SKM-1 (cell line): ENCODE measurements at regions not wholly inside any gene's neighbourhood (a gene's known extent, or its start where the extent isn't known, plus 50 kb on each side); places are given as distances from the start of the nearest gene placed in this dataset.

Experiments used
- DNase-seq: peaks from one replicate; lab custom pipeline; 2025; ENCODE audit not compliant: unreplicated experiment; lab: John Stamatoyannopoulos, UW

DNA sequence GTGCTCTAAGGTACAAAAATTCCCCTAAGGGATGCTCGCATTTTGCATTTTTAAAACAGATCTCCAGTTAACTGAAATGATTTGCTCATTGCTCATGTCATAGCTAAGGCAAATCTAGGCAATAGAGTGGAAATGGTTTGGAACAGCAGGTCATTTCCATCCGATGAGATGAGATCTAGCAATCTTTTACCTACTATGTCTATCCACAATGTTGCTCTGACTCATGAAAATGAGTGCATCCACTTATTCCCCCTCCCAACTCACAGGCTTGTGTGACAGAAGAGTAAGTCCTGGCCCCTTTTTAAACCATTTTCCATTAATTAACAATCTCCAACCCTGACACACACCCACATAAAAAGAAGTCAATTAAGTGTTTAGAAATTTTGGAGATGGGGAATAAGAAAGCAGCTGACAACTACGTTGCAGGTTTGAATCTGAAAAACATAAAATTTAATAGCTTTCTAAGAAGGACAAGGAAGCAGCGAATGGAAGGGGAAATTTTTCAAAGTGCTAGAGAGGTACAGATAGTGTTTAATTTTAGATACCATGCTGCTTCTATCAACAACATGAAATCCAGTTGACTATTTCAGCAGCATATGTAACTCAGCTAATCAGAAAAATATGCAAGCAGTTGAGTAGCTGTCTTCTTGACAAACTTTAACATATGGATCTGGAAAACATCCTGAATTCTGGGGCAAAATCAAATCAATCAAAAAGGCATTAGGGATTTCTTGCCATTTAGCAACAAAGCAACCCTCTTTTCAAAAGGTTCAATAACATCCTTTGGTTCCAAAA is 112.0 kb downstream of the TMCO5A start:
- no peak for DNase-seq

DNA sequence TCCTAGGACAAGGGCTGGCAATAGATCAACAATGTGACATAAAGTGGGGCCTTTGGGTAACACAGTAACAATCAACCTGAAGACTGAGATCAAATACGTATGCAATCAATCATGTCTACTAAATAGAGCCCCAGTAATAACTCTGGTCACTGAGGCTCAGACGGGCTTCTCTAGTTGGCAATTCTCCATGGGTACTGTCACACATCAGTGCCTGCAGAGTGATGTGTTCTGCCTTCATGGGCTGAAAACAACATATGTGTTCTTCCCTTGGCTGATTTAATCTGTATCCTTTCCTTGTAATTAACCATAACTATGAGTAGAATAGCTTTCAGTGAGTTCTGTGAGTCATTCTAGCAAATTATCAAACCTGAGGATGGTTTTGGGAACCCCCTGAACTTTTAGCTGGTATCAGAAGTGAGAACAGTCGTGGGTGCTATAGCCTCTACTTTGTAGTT is 113.6 kb downstream of the TMCO5A start:
- no peak for DNase-seq

DNA sequence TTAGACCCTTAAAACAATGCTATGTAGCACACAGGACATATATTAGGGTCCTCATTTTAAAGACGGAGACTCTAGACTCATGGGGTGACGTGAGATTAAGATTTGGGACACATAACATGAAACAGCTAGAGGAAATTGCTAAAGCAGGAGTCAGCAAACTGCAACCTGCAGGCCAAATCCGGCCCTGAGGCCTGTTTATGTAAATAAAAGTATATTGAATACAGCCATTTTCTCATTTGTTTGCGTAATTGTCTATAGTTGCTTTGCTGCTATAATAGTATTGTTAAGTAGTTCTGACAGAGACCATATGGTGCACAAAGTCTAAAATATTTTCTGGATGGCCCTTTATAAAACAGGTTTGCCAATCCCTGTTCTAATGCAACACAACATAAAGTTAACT is 115.5 kb downstream of the TMCO5A start:
- DNase-seq: no peak

DNA sequence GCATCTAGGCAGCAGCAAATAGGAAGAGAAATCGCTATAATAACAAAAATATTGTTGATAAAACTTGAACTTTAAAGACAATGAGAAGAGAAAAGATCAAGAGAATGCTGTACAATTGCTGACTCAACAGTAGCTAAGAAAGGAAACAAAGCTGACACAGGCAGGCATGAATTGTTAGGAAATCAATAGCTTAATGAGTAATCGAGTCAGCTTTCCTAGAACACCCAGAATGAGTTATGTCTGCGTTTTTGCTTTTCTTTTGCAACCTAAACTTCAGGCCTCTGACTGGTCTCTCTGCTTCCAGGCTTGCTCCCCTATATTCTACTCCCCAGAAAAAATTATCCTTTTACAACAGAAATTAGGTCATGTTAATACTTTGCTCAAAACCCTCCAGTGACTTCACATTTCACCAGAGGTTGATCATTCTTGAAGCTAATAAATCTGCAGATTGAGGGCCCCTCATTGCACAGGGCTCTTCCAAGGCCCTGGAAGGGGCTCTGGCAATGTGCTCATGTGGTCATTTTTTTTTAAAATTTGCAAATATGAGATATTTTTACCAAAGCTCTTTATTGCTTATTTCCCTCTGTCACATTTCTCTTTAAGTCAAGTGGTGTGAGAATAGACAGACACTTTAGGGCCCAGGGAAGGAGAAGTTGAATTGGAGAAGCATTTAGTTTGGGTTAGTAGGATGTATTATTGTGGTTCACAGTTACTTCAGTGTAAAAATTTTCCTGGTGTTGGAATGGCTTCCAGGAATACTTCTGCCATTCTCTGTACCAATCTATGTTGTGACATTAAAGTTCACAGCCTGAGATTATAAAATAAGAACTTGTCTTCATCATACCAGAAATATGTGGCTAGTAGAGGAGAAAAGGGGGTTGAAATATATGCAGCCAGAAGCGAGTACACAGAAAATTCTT is 116.3 kb downstream of the TMCO5A start:
- DNase-seq: no peak

DNA sequence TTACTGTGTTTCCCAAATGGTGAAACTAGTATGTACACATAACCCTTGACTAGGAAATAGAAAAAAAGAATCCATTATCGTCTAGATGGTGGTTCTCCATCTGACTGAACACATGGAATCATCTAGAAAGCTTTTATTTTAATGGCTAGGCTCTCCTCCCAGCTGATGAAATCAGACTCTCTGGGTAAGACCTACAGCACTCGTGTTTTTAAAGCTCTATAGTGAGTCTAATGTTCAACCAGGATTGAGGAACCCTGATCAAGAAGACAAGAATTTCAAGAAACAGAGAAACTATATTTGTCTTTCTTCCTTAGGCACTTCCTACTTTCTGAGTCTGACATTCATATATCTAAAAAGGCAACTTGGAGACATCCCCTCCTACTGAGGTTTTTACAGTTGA is 118.8 kb downstream of the TMCO5A start:
- DNase-seq: no peak

DNA sequence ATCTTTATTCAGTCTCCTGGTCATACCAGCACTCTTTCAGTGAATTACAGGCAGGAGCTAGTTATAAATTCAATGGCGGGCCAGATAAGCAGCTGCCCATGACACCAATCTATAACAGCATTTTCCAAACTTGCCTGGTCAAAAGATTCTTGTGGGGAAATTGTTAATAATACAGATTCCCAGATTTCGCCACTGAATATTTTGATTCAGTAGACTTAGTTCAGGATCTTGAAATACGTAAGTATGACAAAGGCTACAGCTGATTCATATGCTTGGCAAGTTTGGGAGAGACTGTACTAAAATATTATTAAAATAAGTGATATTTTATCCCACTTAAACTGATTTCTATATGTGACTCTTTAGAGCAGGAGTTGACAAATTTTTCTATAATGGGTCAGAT is 119.3 kb downstream of the TMCO5A start:
- no peak for DNase-seq

DNA sequence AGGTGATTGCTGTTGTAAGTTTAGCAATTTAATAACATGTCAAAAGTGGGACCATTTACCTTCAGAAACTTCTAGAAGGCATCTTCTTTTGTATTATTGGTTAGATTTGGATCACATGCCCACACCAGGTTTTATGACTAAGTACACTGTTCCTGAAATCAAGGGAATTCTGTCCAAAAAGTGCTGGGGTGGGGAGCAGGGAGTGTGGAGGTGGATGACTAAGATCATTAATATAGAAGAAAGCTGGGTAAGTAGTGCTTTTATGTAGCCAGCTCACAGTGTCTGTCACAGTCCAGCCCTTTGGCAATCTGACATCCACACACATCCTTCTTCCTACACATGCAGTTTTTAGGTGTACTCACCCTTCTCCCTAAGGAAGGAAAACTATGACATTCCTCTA is 120.0 kb downstream of the TMCO5A start:
- DNase-seq: no peak

DNA sequence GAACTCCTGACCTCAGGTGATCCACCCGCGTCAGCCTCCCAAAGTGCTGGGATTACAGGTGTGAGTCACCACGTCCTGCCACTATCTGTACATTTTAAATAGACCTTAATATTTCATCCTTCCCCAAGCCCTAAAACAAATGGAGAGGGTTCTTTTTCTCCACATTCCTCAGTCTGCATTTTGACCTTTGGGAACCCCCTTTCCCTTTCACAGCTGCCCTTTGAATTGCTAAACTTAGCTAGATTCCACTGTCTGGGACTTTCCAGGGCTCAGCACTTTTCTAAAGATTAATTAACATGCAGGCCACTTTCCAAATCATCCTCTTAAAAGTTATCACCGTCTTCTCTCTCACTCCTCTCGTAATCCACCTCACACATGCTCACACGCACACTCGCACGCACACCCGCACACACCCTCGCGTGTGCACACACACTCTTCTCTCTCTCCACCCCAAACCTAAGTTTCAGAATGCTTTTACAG is 124.2 kb downstream of the TMCO5A start:
- no peak for DNase-seq

DNA sequence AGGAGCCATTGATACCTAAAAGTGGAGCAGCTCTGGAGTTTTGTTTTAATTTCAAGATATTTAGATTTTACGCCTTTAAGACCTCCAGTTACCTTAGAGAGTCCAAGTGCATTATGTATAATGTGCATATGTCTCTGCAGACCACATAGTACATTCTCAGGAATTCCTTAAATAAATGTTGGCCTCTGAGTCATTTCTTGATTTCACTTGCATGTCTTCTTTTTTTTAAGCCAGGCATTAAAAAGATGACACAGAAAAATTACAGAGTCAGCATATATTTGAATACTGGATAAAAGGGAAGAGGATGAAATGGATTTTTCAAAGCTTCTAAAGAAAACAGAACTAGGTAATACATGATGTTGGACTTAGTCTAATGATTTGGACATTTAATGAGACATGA is 125.2 kb downstream of the TMCO5A start:
- DNase-seq: no peak

DNA sequence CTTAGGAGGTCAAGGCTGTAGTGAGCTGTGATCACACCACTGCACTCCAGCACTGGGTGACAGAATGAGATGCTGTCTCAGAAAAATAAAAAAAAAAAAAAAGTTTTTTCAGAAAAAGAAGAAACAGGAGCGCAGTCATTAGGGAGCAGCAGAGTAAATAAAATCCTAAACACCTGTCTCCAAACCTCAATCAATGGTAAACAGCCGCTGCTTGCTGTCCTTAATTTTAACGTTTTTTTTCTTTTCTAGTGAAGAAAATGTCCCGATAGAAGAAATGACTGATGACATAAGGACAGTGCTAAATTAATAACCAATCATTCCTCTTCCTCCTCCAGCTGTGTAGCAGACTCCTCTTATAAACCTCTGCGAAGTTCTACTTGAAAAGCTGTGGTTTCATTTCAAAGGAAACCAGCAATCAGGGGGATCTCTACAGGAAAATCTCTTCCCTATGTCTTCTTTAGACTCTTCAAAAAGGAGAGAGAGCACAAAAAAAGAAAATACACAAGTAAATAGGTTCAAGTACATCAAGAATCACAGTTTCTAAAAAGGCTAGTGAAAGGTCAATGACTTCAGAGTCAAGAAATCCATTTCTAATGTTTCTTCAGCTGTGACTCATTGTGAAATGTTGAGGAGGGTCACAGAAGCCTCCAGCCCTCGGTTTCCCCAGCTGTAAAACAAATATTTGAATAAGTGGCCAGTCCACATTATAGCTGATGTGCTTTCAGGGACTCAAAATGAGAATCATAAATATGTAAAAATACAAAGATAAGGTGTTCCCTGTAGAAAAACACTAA is 127.6 kb downstream of the TMCO5A start:
- DNase-seq: no peak

DNA sequence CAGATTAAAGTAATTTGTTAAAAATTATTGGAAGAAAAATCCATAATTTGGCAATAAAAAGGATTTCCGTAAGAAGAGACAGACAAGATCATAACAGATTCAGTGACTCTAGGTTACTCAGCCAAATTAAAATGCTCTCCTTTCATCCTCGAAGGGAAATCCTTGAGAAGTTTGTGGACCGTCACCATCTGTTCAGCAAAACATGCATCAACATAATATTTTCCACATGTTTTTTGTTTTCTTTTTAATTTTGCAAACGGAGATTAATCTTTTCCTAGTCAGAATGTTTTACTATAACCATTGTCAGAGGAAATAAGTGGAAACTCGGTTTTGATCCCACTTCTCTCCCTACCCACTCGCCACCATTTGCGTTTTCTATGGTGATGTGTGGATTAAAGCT is 128.3 kb downstream of the TMCO5A start:
- no peak for DNase-seq

DNA sequence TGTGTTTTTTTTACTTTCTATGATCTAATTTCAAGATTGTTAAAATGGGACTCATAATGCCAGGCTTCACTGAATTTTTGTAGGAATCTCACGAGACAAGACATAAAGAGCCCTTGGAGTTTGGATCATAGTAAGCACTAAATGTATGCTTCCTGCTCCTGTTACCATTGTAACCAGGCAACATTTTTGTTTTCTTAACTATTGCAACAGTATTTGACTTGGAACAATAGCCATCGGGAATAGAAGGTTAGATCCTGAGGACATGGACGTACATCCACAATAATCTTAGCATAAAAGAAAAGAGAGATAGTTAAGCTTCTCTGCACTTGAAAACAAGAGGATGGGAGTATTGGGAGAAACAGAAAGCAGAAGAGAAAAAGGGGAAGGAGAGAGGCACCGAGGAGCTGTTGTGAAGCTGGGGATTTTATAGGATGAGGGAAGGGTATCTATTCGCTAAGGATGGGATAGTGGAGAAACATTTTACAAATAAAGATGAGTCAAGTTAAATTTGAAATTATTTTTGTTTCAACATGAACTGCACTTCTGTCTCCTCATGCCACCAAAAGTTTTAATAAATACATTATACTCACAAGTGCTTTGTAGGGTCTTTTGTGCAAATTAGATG is 131.4 kb downstream of the TMCO5A start:
- DNase-seq: no peak

DNA sequence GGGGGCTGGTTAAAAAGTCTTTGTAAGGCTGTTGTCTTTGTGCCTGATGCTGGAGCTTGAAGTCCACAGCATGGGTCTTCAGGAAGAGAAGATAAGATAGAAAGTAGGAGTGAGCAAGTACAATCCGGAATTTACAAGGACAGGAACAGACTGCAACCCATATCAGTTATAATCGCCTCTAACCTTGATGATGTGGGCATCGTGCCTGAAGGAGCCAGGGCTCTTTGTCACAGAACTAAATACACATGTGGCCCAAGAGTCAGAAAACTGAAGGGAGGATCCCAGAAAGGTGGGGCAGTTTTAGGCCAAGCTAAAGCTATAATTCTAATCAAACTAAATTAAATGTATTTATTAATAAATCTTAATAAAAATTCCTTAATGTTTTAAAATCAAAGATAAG is 132.2 kb downstream of the TMCO5A start:
- DNase-seq: no peak

DNA sequence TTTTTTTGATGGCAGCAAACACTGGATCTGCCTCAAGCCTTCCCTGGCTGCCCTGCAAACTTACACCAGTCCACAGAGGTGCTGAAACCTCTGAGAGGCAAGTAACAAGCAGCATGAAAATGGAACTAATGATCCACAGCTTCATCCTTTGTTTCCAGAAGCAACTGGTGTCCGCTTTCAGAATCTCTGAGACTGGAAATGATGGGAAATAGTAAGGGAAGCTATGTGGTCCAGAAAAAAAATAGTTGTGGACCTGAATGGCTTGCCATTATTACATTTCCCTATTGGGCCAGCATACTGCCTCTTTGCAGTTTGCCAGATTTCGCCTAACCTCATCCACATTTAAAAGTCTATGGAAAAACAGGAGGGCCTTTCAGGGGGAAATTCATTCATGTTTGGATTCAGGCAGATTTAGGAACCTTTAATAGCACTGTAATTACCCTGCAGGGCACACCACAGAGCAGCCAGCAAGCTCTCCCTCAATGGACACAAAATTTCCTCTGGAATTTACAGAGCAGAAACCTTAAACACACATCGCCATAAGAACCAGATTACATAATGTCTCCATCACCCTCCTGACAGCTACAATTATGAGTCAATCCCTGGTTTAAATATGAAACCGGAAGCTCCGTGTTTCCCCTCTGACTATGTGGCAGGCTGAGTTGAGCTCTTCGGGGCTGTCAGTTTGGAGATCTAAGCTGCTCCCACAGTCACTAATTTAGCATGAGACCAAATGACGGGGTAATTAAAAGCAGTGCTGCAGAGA is 134.4 kb downstream of the TMCO5A start:
- DNase-seq: no peak

DNA sequence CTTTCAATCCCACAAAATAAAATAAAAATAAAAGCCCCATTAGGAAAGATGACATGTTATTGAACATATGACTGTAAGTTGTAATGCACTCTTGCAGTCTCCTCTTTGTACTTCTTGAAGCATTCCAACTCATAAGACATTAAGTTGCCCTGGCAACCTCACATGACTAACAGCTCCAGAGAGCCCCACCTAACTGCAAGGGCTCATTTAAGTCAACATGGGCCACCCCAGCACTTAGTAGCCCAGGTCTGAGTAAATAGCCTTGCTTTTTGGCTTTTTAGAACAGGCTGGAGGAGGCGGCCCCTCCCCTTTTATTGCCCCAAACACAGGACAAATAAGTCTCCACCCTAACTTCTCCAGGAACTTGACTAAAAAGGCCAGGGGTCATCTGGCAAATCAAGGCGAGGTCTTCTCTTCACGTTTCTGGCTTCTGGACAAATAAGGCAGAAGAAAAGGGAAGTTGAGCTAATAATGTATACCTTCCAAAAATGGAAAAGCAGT is 135.1 kb downstream of the TMCO5A start:
- no peak for DNase-seq

DNA sequence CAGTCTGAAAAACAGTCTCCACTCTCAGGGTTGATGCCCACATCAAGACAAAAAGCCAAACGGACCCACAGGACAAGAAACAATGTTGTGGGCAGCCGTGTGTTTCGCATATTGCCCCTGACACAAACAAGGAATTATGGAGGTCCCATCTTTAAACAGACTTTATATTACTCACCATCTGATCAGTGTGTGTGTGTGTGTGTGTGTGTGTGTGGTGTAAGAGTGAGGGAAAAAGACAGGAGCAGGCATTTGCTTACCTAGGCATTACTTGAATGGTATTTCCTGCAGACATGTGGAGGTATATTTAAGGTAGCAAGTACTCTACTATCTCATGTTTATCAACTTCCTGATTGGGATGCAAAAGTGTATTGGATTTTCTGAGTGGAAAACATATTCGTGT is 136.3 kb downstream of the TMCO5A start:
- DNase-seq: no peak

DNA sequence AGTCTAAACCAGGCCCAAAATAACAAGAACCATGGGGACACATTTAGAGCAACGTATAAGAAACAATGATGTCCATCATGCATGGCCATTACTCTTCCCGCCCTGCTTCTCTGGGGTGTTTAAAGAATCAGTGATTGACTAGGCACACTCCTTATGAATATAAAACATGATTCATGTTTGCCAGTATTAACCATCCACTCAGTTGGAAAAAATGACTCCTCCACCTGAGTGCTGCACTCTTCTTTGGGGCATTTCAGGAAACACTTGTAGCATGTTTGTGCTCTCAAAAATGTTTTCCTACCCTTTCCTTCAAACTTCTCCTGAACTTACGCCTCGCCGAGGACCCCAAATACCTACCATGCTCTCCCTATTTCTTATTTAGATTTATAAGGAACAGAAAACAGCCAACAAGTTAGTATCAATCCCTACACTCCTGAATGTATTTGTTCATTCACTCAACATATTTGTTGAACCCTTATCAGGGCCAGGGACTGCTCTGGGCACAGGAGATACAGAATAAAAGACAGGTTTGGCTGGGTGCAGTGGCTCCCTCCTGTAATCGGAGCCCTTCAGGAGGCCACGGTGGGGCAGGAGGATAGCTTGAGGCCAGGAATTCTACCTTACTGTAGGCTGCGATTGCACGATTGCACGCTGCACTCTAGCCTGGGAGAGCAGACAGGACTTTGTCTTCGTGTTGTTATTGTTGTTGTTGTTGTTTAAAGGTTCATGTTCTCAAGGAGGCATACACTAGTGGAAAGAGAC is 137.0 kb downstream of the TMCO5A start:
- DNase-seq: no peak

DNA sequence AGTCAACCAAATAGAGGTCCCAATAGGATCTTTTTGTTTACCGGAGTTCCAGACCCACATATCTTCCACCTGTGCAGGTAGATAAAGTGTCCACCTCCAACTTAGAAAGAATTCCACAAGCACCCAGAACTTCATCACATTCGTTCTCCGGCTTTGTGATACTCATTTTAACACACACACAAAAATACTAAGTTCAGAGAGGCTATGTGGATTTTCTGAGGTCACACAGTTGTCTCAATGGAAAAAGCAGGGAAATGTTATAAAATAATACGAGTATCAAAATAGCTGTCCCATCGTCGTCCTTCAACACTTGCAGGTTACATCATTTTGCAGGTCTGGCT is 137.5 kb downstream of the TMCO5A start:
- DNase-seq: no peak
